ENCODE measurements at regions not wholly inside any gene's neighbourhood (a gene's known extent, or its start where the extent isn't known, plus 50 kb on each side); places are given as distances from the start of the nearest gene placed in this dataset.

DNA sequence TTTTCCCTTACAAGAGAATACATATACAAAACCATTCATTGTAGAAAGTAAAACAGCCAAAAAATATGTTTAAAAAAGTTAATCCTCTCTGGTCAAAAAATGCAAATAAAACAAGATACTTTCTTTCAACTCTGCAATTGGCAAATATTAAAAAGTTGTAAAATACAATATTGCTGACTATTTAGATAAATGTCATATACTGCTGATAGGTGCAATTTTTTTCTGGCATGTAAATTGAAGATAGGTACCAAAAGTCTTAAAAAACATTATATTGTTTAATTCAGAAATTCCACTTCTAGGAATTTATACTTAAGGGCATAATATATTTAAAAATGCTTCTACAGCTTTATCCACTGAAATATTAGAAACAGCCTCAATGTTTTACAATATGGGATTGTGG lies 66.4 kb upstream of the TLL1 start:
- Histone ChIP-seq H3K27ac (ENCODE audit: insufficient read length, low read depth, low read length) (no peak overlapping the region), H2AK5ac (ENCODE audit: insufficient read length, low read length) (no peak overlapping the region), H4K8ac (replicated peaks; ENCODE audit: insufficient read length, low read depth, low read length) (no peak overlapping the region), H3K18ac (ENCODE audit: insufficient read length, low read depth, low read length) (no peak overlapping the region), H3K56ac (ENCODE audit: insufficient read length, low read depth, low read length) (no peak overlapping the region), H3K27me3 (ENCODE audit: insufficient read depth, low read length) (no peaks in the 10 kb centered on the region), H4K91ac (ENCODE audit: insufficient read length, low read depth, low read length) (no peak overlapping the region), H2BK20ac (ENCODE audit: low read depth, low read length, poor library complexity, severe bottlenecking) (no peak overlapping the region), H3K23ac (ENCODE audit: insufficient read length, low read depth, low read length) (no peak overlapping the region), H3K4me2 (ENCODE audit: insufficient read depth, insufficient read length, low read length) (no peak overlapping the region), H2AFZ (ENCODE audit: low read length) (no peak overlapping the region), H2BK120ac (ENCODE audit: low read depth, low read length, poor library complexity, severe bottlenecking) (no peak overlapping the region), H3K14ac (ENCODE audit: insufficient read depth, low read length) (no peak overlapping the region), H3K4me1 (ENCODE audit: insufficient read depth, low read length) (no peaks in the 10 kb centered on the region), H2BK12ac (ENCODE audit: insufficient read length, low read depth, low read length) (no peak overlapping the region), H3K4ac (ENCODE audit: low read depth, low read length) (no peak overlapping the region), H3T11ph (ENCODE audit: low read length) (no peak overlapping the region), H4K20me1 (ENCODE audit: control insufficient read depth, insufficient read depth, insufficient read length) (no peaks in the 10 kb centered on the region), H4K5ac (ENCODE audit: insufficient read length, low read depth, low read length) (no peak overlapping the region), H2BK5ac (ENCODE audit: insufficient read length, low read length) (no peak overlapping the region), H3K23me2 (ENCODE audit: insufficient read length, low read depth, low read length, poor library complexity, severe bottlenecking) (no peaks in the 10 kb centered on the region), H3K9me3 (ENCODE audit: control insufficient read depth, low read depth, low read length) (no peaks in the 10 kb centered on the region), H3K9ac (ENCODE audit: extremely low read depth, insufficient read length, low read length) (no peak overlapping the region), H3K79me2 (ENCODE audit: insufficient read depth, low read length) (no peaks in the 10 kb centered on the region), H3K79me1 (ENCODE audit: insufficient read depth, low read depth, low read length, poor library complexity, severe bottlenecking) (no peaks in the 10 kb centered on the region), H2BK15ac (ENCODE audit: low read depth, low read length) (no peak overlapping the region)
- DNase-seq: no peak
- Mint-ChIP-seq H3K9me3 (no peaks in the 10 kb centered on the region), H3K27ac (no peak overlapping the region), H3K36me3 (ENCODE audit: insufficient read depth in 1 of 3, low read depth in 3 of 3) (no peaks in the 10 kb centered on the region), H3K4me1 (peaks cover 0 to 2% of the 10 kb centered on the region in 2 experiments; a peak in 1 of 4 replicates), H3K27me3 (ENCODE audit: low read depth) (no peaks in the 10 kb centered on the region), H3K4me3 (no peak overlapping the region)
- no peak for TF ChIP-seq CTCF (conservative IDR thresholded peaks at IDR 0.05)

Data from H9 (cell line).